ENCODE measurements at regions not wholly inside any gene's neighbourhood (a gene's known extent, or its start where the extent isn't known, plus 50 kb on each side); places are given as distances from the start of the nearest gene placed in this dataset.
"Not testable (repeated sequence)": the region's sequence is repeated elsewhere in the genome, so short reads cannot be mapped to it uniquely, and the experiment has no call there.

GRCh38 chr6:165845493-165845892 is 182.5 kb upstream of the PDE10A start:
- DNase-seq (ENCODE audit: low read depth), result no peak

GRCh38 chr6:165844801-165845364 is 181.8 kb upstream of the PDE10A start:
- DNase-seq (ENCODE audit: low read depth), result no peak

GRCh38 chr6:165844232-165844631 is 181.2 kb upstream of the PDE10A start:
- DNase-seq (ENCODE audit: low read depth), result no peak

GRCh38 chr6:165843568-165844113 is 180.6 kb upstream of the PDE10A start:
- DNase-seq (ENCODE audit: low read depth), result no peak

- DNase-seq (ENCODE audit: low read depth), result no peak
Measured at GRCh38 chr6:165843121-165843520, 180.1 kb upstream of the PDE10A start.

- no peak for DNase-seq (ENCODE audit: low read depth)
Measured at GRCh38 chr6:165842281-165842936, 179.4 kb upstream of the PDE10A start.

- no peak for DNase-seq (ENCODE audit: low read depth)
Measured at GRCh38 chr6:165841153-165841558, 178.1 kb upstream of the PDE10A start.

GRCh38 chr6:165837948-165838745 is 175.1 kb upstream of the PDE10A start:
- no peak for DNase-seq (ENCODE audit: low read depth)

GRCh38 chr6:165836648-165837047 is 173.6 kb upstream of the PDE10A start:
- not testable (repeated sequence) for DNase-seq (ENCODE audit: low read depth)

- DNase-seq (ENCODE audit: low read depth), result no peak
Measured at GRCh38 chr6:165835410-165835851, 172.4 kb upstream of the PDE10A start.

GRCh38 chr6:165834613-165835259 is 171.7 kb upstream of the PDE10A start:
- DNase-seq (ENCODE audit: low read depth), result no peak

GRCh38 chr6:165833355-165833754 is 170.3 kb upstream of the PDE10A start:
- DNase-seq (ENCODE audit: low read depth), result no peak

- no peak for DNase-seq (ENCODE audit: low read depth)
Measured at GRCh38 chr6:165831812-165832510, 168.9 kb upstream of the PDE10A start.

- DNase-seq (ENCODE audit: low read depth), result no peak
Measured at GRCh38 chr6:165830761-165831160, 167.7 kb upstream of the PDE10A start.

- DNase-seq (ENCODE audit: low read depth), result no peak
Measured at GRCh38 chr6:165829376-165829775, 166.3 kb upstream of the PDE10A start.

- DNase-seq (ENCODE audit: low read depth), result no peak
Measured at GRCh38 chr6:165827190-165827518, 164.1 kb upstream of the PDE10A start.

- no peak for DNase-seq (ENCODE audit: low read depth)
Measured at GRCh38 chr6:165826487-165827189, 163.6 kb upstream of the PDE10A start.

- no peak for DNase-seq (ENCODE audit: low read depth)
Measured at GRCh38 chr6:165825256-165825815, 162.3 kb upstream of the PDE10A start.

GRCh38 chr6:165823609-165824326 is 160.7 kb upstream of the PDE10A start:
- no peak for DNase-seq (ENCODE audit: low read depth)

- no peak for DNase-seq (ENCODE audit: low read depth)
Measured at GRCh38 chr6:165822501-165822900, 159.5 kb upstream of the PDE10A start.

Measured in stromal cell of bone marrow (primary cell).